Sciatic nerve (tissue), 2 donors: ENCODE measurements at regions not wholly inside any gene's neighbourhood (a gene's known extent, or its start where the extent isn't known, plus 50 kb on each side); places are given as distances from the start of the nearest gene placed in this dataset.

Experiments
- ATAC-seq: fragments of 200-7000 bp; cut with Tn5 transposase; one replicate; pipeline ENCODE4 v1.9.1; 2020; ENCODE audit warnings: mild to moderate bottlenecking, moderate library complexity
- DNase-seq: peaks from one replicate; pipeline ENCODE4 v3.0.0-alpha.2; 2020; ENCODE audit warnings: low spot score
- intact Hi-C: fragments of 100-400 bp; cut with DNase I; formaldehyde crosslinking; loops from one replicate; pipeline ENCODE4 v1.14.2; 2022
- donor health status: DM: no; HTN: no; CAD: no.
- donor health status: DM: no; HTN: no; CAD: no.

GRCh38 chr11:81749245-81749644, 984.4 kb downstream of the FAM181B start:
- intact Hi-C loops: no loop called here
- ATAC-seq: no peak
- no peak for DNase-seq

GRCh38 chr11:81744336-81745116, 989.1 kb downstream of the FAM181B start:
- intact Hi-C loops: no loop called here
- DNase-seq (no peak), ATAC-seq (peak; percentile 24)

GRCh38 chr11:81725701-81726100, 1008.0 kb downstream of the FAM181B start:
- intact Hi-C loops: no loop called here
- no peak for ATAC-seq
- DNase-seq: no peak

- ATAC-seq (no peak), DNase-seq (no peak)
- intact Hi-C loops: no loop called here
Observed at GRCh38 chr11:81717695-81718094, 1016.0 kb downstream of the FAM181B start.

- intact Hi-C loops: no loop called here
- ATAC-seq: no peak
- no peak for DNase-seq
Observed at GRCh38 chr11:81707881-81708280, 1025.8 kb downstream of the FAM181B start.

- DNase-seq: no peak
- ATAC-seq: no peak
- intact Hi-C loops: no loop called here
Observed at GRCh38 chr11:81705283-81705682, 1028.4 kb downstream of the FAM181B start.

GRCh38 chr11:81700076-81700475, 1033.6 kb downstream of the FAM181B start:
- DNase-seq (no peak), ATAC-seq (no peak)
- intact Hi-C loops: no loop called here

- ATAC-seq: no peak
Observed at GRCh38 chr11:81687057-81687456, 1046.6 kb downstream of the FAM181B start.

GRCh38 chr11:81674211-81674610, 1059.5 kb downstream of the FAM181B start:
- intact Hi-C loops: no loop called here
- DNase-seq (no peak), ATAC-seq (no peak)

More at GRCh38 chr11:81687057-81687456, 1046.6 kb downstream of the FAM181B start:
- no peak for DNase-seq
- intact Hi-C loops: no loop called here

GRCh38 chr11:81673001-81673400, 1060.7 kb downstream of the FAM181B start:
- ATAC-seq (no peak), DNase-seq (no peak)
- intact Hi-C loops: no loop called here

GRCh38 chr11:81669935-81670543, 1063.6 kb downstream of the FAM181B start:
- intact Hi-C loops: no loop called here
- DNase-seq (no peak), ATAC-seq (no peak)

GRCh38 chr11:81658722-81659121, 1074.9 kb downstream of the FAM181B start:
- no peak for DNase-seq
- intact Hi-C loops: no loop called here
- ATAC-seq: no peak

GRCh38 chr11:81655351-81655750, 1078.3 kb downstream of the FAM181B start:
- ATAC-seq (no peak), DNase-seq (no peak)
- intact Hi-C loops: no loop called here

- intact Hi-C loops: no loop called here
- ATAC-seq (no peak), DNase-seq (no peak)
Observed at GRCh38 chr11:81647374-81647773, 1086.3 kb downstream of the FAM181B start.

- intact Hi-C loops: no loop called here
Observed at GRCh38 chr11:81644239-81644840, 1089.3 kb downstream of the FAM181B start.

GRCh38 chr11:81634483-81634882, 1099.2 kb downstream of the FAM181B start:
- DNase-seq (no peak), ATAC-seq (no peak)
- intact Hi-C loops: no loop called here

More at GRCh38 chr11:81644239-81644840, 1089.3 kb downstream of the FAM181B start:
- ATAC-seq: peak; percentile 42
- no peak for DNase-seq

GRCh38 chr11:81602508-81602907, 1131.2 kb downstream of the FAM181B start:
- ATAC-seq (no peak), DNase-seq (no peak)
- intact Hi-C loops: no loop called here

GRCh38 chr11:81596704-81597103, 1137.0 kb downstream of the FAM181B start:
- ATAC-seq: no peak
- no peak for DNase-seq
- intact Hi-C loops: no loop called here

- ATAC-seq (no peak), DNase-seq (no peak)
- intact Hi-C loops: no loop called here
Observed at GRCh38 chr11:81585390-81585933, 1148.2 kb downstream of the FAM181B start.

GRCh38 chr11:81579339-81579738, 1154.3 kb downstream of the FAM181B start:
- intact Hi-C loops: no loop called here
- no peak for ATAC-seq
- DNase-seq: no peak
